Neutrophil (primary cell): ENCODE measurements at regions not wholly inside any gene's neighbourhood (a gene's known extent, or its start where the extent isn't known, plus 50 kb on each side); places are given as distances from the start of the nearest gene placed in this dataset.

Source experiments
- H3K27ac ChIP-seq: fragments of 200-600 bp; sonication (generic); 2 replicates; pipeline ENCODE4 v1.5.1; 2016; ENCODE audit warnings: mild to moderate bottlenecking, moderate library complexity
- H3K27me3 ChIP-seq: fragments of 200-600 bp; sonication (generic); 2 replicates; pipeline ENCODE4 v1.6.0; 2016; ENCODE audit warnings: mild to moderate bottlenecking
- H3K36me3 ChIP-seq: fragments of 200-600 bp; sonication (generic); 2 replicates; pipeline ENCODE4 v1.5.1; 2017
- H3K4me1 ChIP-seq, 2 experiments: fragments of 200-600 bp in 1 of 2; sonication (generic) in 1 of 2; 1 replicate in 1 of 2; 2 replicates in 1 of 2; pipeline versions ENCODE4 v1.5.1 to v1.6.1; 2013 to 2016; ENCODE audit warnings: low read depth in 1 of 2, low read length in 1 of 2, mild to moderate bottlenecking in 1 of 2, moderate library complexity in 1 of 2; ENCODE audit not compliant: control insufficient read depth in 1 of 2, insufficient read depth in 1 of 2
- H3K4me3 ChIP-seq, 2 experiments: fragments of 200-600 bp in 1 of 2; sonication (generic) in 1 of 2; 1 replicate in 1 of 2; 2 replicates in 1 of 2; pipeline ENCODE4 v1.5.1; 2013 to 2016; ENCODE audit warnings: low read depth in 1 of 2, low read length in 1 of 2, mild to moderate bottlenecking in 1 of 2, moderate library complexity in 1 of 2
- H3K9me3 ChIP-seq: fragments of 200-600 bp; sonication (generic); 2 replicates; pipeline ENCODE4 v1.5.1; 2016
- TF ChIP-seq, protein P1 (sequence below): fragments of 200-600 bp; sonication (generic); IDR thresholded peaks from 2 replicates; pipeline ENCODE4 v1.5.1; 2016; ENCODE audit warnings: antibody characterized with exemption

DNA sequence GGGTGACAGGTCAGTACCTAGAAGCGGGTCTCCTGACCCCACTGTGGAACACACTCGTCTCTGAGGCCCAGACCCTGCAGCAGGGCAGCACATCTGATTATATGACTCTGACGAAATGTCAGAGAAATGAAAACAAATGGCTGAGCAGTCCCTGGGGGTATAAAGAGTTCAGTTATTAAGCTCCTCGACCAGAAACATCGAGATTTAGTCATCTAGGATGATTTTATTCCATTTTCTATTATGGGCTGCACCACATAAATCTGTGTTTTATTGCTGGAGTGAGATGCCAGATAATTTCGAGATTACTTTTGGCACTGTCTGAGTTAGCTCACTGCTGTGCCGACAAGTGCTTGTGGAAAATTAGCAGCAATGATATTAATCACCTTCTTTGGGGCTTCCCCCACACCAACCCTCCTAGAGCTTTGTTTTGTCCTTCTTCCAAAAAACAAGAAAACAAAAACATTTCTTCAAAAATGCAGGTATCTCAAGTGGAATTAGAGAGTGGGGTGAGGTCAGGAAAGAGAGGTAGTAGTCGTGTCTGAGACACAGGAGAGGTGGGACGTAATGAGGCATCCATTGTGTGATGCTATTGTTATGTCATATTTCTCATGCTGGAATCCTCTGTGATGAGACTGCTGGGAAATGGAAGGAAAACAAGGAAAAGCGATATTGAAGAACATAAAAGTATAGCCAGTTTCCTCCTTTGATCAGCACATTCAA lies 495.5 kb downstream of the DMAC1 start:
- Histone ChIP-seq H3K27me3 (no peaks in the 10 kb centered on the region), H3K4me1 (no peaks in the 10 kb centered on the region), H3K9me3 (no peaks in the 10 kb centered on the region), H3K4me3 (no peak overlapping the region), H3K36me3 (no peaks in the 10 kb centered on the region), H3K27ac (no peak overlapping the region)
- TF ChIP-seq, protein P1, sequence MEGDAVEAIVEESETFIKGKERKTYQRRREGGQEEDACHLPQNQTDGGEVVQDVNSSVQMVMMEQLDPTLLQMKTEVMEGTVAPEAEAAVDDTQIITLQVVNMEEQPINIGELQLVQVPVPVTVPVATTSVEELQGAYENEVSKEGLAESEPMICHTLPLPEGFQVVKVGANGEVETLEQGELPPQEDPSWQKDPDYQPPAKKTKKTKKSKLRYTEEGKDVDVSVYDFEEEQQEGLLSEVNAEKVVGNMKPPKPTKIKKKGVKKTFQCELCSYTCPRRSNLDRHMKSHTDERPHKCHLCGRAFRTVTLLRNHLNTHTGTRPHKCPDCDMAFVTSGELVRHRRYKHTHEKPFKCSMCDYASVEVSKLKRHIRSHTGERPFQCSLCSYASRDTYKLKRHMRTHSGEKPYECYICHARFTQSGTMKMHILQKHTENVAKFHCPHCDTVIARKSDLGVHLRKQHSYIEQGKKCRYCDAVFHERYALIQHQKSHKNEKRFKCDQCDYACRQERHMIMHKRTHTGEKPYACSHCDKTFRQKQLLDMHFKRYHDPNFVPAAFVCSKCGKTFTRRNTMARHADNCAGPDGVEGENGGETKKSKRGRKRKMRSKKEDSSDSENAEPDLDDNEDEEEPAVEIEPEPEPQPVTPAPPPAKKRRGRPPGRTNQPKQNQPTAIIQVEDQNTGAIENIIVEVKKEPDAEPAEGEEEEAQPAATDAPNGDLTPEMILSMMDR: no peak

DNA sequence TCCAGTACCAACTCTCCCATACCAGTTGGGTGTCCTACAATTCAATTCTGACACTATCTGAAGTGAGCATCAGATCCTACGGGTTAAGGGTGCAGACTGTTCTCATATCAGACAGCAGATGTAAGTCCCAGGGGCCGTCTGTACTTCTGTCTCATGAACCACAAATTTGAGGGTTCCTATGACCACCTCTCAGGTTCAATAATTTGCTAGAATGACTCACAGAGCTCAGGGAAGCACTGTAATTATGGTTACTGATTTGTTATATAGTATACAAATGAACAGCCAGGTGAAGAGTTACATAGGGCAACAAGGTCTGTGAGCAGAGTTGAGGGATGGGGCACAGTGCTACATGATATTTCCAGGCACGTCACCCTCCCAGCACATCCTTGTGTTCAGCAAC lies 499.1 kb downstream of the DMAC1 start:
- TF ChIP-seq, protein P1: no peak

DNA sequence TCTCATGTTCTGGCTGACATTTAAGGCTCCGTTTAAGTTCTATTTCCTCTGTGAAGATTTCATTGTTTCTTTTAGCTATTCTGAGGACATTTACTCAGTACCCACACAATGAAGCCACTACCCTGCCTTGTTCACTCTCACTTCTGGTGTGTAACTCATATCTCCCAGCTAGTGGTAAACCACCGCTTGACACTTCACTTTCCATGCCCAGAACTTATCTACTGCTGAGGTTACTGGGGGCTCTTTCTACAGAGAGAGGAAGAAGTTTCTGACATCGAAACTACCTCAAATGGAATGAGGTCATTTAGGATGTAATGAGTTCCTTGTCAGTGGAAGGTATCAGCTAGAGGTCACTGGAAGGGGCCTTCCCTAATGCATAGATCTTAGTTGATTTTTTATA lies 501.5 kb downstream of the DMAC1 start:
- Histone ChIP-seq H3K4me3 (no peak overlapping the region), H3K36me3 (no peaks in the 10 kb centered on the region), H3K4me1 (no peaks in the 10 kb centered on the region), H3K9me3 (no peaks in the 10 kb centered on the region), H3K27ac (no peak overlapping the region), H3K27me3 (no peaks in the 10 kb centered on the region)
- TF ChIP-seq, protein P1: no peak

More for the DNA sequence above, 499.1 kb downstream of the DMAC1 start:
- no peak overlapping the region for H3K27ac ChIP-seq
- H3K4me1 ChIP-seq: no peaks in the 10 kb centered on the region
- H3K9me3 ChIP-seq: no peaks in the 10 kb centered on the region
- H3K36me3 ChIP-seq: no peaks in the 10 kb centered on the region
- H3K27me3 ChIP-seq: no peaks in the 10 kb centered on the region
- H3K4me3 ChIP-seq: no peak overlapping the region

DNA sequence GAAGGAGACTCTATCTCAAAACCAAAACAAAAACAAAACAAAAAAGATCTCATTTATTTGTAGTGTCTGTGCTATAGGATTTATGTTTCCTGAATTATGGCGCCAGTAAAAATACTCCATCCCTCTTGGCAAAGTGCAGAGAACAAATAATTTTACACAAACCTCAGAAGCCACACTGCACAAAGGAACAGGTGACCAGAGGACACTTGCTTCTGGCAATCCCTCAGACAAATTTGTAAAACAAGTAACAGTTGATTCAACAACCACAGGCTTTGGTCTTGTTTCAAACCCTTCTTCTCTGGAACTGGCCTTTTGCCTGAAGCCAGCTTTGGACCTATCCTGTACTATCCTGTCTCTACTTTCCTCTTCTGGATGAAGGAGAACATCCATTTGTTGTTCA lies 502.1 kb downstream of the DMAC1 start:
- no peak overlapping the region for H3K27ac ChIP-seq
- H3K4me3 ChIP-seq: no peak overlapping the region
- H3K9me3 ChIP-seq: no peaks in the 10 kb centered on the region
- H3K27me3 ChIP-seq: no peaks in the 10 kb centered on the region
- H3K36me3 ChIP-seq: no peaks in the 10 kb centered on the region
- H3K4me1 ChIP-seq: no peaks in the 10 kb centered on the region
- TF ChIP-seq, protein P1: no peak

DNA sequence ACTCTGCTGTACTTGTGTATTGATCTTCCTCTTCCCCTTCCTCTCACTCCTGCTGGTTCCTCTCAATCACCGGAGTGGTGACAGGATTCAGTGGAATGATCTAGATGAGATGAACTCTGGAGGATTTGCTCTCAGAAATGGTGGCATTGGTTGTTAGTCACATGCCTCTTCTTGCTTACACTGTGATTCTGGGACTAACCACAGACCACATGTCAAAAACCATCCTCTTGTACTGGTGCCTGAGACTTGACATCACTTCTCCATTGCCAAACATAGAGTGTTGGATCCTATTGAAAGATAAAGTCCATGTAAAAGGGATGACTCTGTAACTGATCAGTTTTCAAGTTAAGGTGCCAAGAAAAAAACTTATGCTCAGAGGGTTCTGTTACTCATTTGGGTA lies 506.5 kb downstream of the DMAC1 start:
- H3K27me3 ChIP-seq: no peaks in the 10 kb centered on the region
- H3K4me3 ChIP-seq: no peak overlapping the region
- no peaks in the 10 kb centered on the region for H3K36me3 ChIP-seq
- no peak overlapping the region for H3K27ac ChIP-seq
- no peaks in the 10 kb centered on the region for H3K4me1 ChIP-seq
- no peaks in the 10 kb centered on the region for H3K9me3 ChIP-seq
- TF ChIP-seq, protein P1: no peak
